Adrenal gland (tissue), 5 donors: ENCODE measurements at regions not wholly inside any gene's neighbourhood (a gene's known extent, or its start where the extent isn't known, plus 50 kb on each side); places are given as distances from the start of the nearest gene placed in this dataset.
"Not testable (repeated sequence)": the region's sequence is repeated elsewhere in the genome, so short reads cannot be mapped to it uniquely, and the experiment has no call there.

Experiments
- POLR2A ChIP-seq, 2 donors: fragments of 450-650 bp; IDR thresholded peaks; one replicate each; pipeline ENCODE4 v1.6.1; 2017; ENCODE audit warnings: antibody characterized with exemption in 2 of 2, mild to moderate bottlenecking in 2 of 2, moderate library complexity in 1 of 2
- TF ChIP-seq, protein P1 (sequence below), 6 experiments: fragments of 450-650 bp in 4 of 6; fragments of 200-600 bp in 2 of 6; sonication (generic) in 1 of 6; IDR thresholded peaks; 1 replicate in 5 of 6; 2 replicates in 1 of 6; pipeline versions ENCODE4 v1.5.1 to v1.8.0; 2016 to 2021; ENCODE audit warnings: antibody characterized with exemption in 6 of 6, mild to moderate bottlenecking in 2 of 6, moderate library complexity in 1 of 6
- donor health status: DM: no; HTN: no; CAD: no.

DNA sequence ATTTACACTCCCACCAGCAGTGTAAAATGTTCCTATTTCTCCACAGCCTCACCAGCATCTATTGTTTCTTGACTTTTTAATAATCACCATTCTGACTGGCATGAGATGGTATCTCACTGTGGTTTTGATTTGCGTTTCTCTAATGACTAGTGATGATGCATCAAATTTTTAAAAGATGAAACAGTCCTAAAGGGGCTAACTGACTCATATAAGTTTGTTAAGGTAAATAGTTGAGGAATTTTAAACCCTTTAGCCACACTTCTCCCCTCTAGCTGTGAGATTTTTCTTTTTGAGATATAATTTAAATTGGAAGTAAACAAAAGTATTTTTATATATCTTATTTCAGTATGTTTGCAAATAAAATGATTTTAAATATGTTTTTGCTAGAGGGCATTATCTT is 331.2 kb upstream of the EPHA6 start:
- not testable (repeated sequence) for TF ChIP-seq POLR2A (IDR thresholded peaks at IDR 0.05)
- TF ChIP-seq, protein P1, sequence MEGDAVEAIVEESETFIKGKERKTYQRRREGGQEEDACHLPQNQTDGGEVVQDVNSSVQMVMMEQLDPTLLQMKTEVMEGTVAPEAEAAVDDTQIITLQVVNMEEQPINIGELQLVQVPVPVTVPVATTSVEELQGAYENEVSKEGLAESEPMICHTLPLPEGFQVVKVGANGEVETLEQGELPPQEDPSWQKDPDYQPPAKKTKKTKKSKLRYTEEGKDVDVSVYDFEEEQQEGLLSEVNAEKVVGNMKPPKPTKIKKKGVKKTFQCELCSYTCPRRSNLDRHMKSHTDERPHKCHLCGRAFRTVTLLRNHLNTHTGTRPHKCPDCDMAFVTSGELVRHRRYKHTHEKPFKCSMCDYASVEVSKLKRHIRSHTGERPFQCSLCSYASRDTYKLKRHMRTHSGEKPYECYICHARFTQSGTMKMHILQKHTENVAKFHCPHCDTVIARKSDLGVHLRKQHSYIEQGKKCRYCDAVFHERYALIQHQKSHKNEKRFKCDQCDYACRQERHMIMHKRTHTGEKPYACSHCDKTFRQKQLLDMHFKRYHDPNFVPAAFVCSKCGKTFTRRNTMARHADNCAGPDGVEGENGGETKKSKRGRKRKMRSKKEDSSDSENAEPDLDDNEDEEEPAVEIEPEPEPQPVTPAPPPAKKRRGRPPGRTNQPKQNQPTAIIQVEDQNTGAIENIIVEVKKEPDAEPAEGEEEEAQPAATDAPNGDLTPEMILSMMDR (IDR thresholded peaks at IDR 0.05), result not testable (repeated sequence)
